ENCODE measurements at regions not wholly inside any gene's neighbourhood (a gene's known extent, or its start where the extent isn't known, plus 50 kb on each side); places are given as distances from the start of the nearest gene placed in this dataset.

- intact Hi-C loops (cut with micrococcal nuclease; ENCODE audit: unreplicated experiment): no loop called here
- TF ChIP-seq, protein P1, sequence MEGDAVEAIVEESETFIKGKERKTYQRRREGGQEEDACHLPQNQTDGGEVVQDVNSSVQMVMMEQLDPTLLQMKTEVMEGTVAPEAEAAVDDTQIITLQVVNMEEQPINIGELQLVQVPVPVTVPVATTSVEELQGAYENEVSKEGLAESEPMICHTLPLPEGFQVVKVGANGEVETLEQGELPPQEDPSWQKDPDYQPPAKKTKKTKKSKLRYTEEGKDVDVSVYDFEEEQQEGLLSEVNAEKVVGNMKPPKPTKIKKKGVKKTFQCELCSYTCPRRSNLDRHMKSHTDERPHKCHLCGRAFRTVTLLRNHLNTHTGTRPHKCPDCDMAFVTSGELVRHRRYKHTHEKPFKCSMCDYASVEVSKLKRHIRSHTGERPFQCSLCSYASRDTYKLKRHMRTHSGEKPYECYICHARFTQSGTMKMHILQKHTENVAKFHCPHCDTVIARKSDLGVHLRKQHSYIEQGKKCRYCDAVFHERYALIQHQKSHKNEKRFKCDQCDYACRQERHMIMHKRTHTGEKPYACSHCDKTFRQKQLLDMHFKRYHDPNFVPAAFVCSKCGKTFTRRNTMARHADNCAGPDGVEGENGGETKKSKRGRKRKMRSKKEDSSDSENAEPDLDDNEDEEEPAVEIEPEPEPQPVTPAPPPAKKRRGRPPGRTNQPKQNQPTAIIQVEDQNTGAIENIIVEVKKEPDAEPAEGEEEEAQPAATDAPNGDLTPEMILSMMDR (conservative IDR thresholded peaks at IDR 0.05; ENCODE audit: low read length): no peak
- no peak for TF ChIP-seq EZH2phosphoT487 (IDR thresholded peaks at IDR 0.05; ENCODE audit: borderline replicate concordance, low read depth, low read length)
- no peaks in the 10 kb centered on the region for H3K79me2 ChIP-seq (ENCODE audit: insufficient read depth, low read depth, low read length)
- H3K9me3 ChIP-seq (ENCODE audit: low read length): no peaks in the 10 kb centered on the region
- H3K9me2 ChIP-seq (ENCODE audit: insufficient read depth, low read length): no peaks in the 10 kb centered on the region
- H3K27ac ChIP-seq (ENCODE audit: low read depth, low read length, poor library complexity, severe bottlenecking): no peak overlapping the region
- no peaks in the 10 kb centered on the region for H3K36me3 ChIP-seq (ENCODE audit: insufficient read depth, low read length)
- H4K20me1 ChIP-seq (ENCODE audit: insufficient read depth, low read length): no peaks in the 10 kb centered on the region
- ChIA-PET POLR2A (interaction anchor here (0.6 to 2.8 kb wide), 7 partner anchors 9 to 690 kb away, joined by 3 to 9 read pairs (median 3); no protein-coding TSS in a partner anchor), CTCF (ENCODE audit: unreplicated experiment) (no interaction called here)
- H3K4me3 ChIP-seq (ENCODE audit: low read depth, low read length, poor library complexity, severe bottlenecking): no peak overlapping the region
- BruUV-seq (replicated peaks): no TSS peak
- H3K4me1 ChIP-seq (ENCODE audit: insufficient read depth, low read length, poor library complexity, severe bottlenecking): no peaks in the 10 kb centered on the region
- no peak for DNase-seq (ENCODE audit: low spot score)
- H3K4me2 ChIP-seq (ENCODE audit: low read length): no peak overlapping the region
- no peak overlapping the region for H2AFZ ChIP-seq (ENCODE audit: low read length)
Observed at GRCh38 chr4:71236226-71236625, 102.6 kb upstream of the SLC4A4 start.

- CTCF ChIA-PET (ENCODE audit: unreplicated experiment): no interaction called here
- Histone ChIP-seq H3K4me1 (ENCODE audit: insufficient read depth, low read length, poor library complexity, severe bottlenecking) (no peaks in the 10 kb centered on the region), H3K79me2 (ENCODE audit: insufficient read depth, low read depth, low read length) (no peaks in the 10 kb centered on the region), H3K9me3 (ENCODE audit: low read length) (no peaks in the 10 kb centered on the region), H2AFZ (ENCODE audit: low read length) (no peak overlapping the region), H4K20me1 (ENCODE audit: insufficient read depth, low read length) (no peaks in the 10 kb centered on the region), H3K9me2 (ENCODE audit: insufficient read depth, low read length) (no peaks in the 10 kb centered on the region), H3K4me2 (ENCODE audit: low read length) (no peak overlapping the region), H3K36me3 (ENCODE audit: insufficient read depth, low read length) (no peaks in the 10 kb centered on the region), H3K4me3 (ENCODE audit: low read depth, low read length, poor library complexity, severe bottlenecking) (no peak overlapping the region), H3K27ac (ENCODE audit: low read depth, low read length, poor library complexity, severe bottlenecking) (no peak overlapping the region)
- TF ChIP-seq, protein P1 (conservative IDR thresholded peaks at IDR 0.05; ENCODE audit: low read length): no peak
- no peak for TF ChIP-seq EZH2phosphoT487 (IDR thresholded peaks at IDR 0.05; ENCODE audit: borderline replicate concordance, low read depth, low read length)
- POLR2A ChIA-PET: interaction anchor here (2.8 kb wide), 1 partner anchor 10 kb away, joined by 9 read pairs; no protein-coding TSS in a partner anchor
- BruUV-seq (replicated peaks): no TSS peak
- intact Hi-C loops (cut with micrococcal nuclease; ENCODE audit: unreplicated experiment): no loop called here
- DNase-seq (ENCODE audit: low spot score): no peak
Observed at GRCh38 chr4:71237641-71238040, 101.2 kb upstream of the SLC4A4 start.

DNA sequence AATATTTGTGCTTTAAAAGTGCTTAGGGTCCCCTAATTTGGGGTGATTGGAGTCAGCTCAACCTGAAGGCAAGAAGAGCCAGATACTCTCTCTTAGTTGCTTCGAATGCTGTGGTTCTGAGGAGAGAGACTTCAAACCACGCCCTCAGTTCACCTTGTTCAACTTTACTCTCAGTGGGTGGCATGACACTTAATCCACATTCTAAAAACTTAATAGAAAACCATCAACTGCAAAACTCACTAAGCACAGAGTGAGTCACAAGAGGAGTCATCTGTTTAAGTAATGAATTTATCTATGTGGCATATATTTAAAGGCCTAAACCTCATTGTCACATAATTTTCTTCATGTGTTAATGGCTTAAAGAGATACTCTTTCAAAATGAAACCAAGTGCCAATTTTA lies 99.5 kb upstream of the SLC4A4 start:
- Histone ChIP-seq H3K36me3 (ENCODE audit: insufficient read depth, low read length) (no peaks in the 10 kb centered on the region), H3K27ac (ENCODE audit: low read depth, low read length, poor library complexity, severe bottlenecking) (no peak overlapping the region), H3K9me3 (ENCODE audit: low read length) (no peaks in the 10 kb centered on the region), H3K9me2 (ENCODE audit: insufficient read depth, low read length) (no peaks in the 10 kb centered on the region), H3K79me2 (ENCODE audit: insufficient read depth, low read depth, low read length) (no peaks in the 10 kb centered on the region), H2AFZ (ENCODE audit: low read length) (no peak overlapping the region), H3K4me3 (ENCODE audit: low read depth, low read length, poor library complexity, severe bottlenecking) (no peak overlapping the region), H3K4me1 (ENCODE audit: insufficient read depth, low read length, poor library complexity, severe bottlenecking) (no peaks in the 10 kb centered on the region), H4K20me1 (ENCODE audit: insufficient read depth, low read length) (no peaks in the 10 kb centered on the region), H3K4me2 (ENCODE audit: low read length) (no peak overlapping the region)
- TF ChIP-seq, protein P1 (conservative IDR thresholded peaks at IDR 0.05; ENCODE audit: low read length): no peak
- no peak for TF ChIP-seq EZH2phosphoT487 (IDR thresholded peaks at IDR 0.05; ENCODE audit: borderline replicate concordance, low read depth, low read length)
- ChIA-PET CTCF (ENCODE audit: unreplicated experiment) (no interaction called here), POLR2A (no interaction called here)
- DNase-seq (ENCODE audit: low spot score): no peak
- intact Hi-C loops (cut with micrococcal nuclease; ENCODE audit: unreplicated experiment): no loop called here
- no TSS peak for BruUV-seq (replicated peaks)
